ENCODE measurements at regions not wholly inside any gene's neighbourhood (a gene's known extent, or its start where the extent isn't known, plus 50 kb on each side); places are given as distances from the start of the nearest gene placed in this dataset.

GRCh38 chr18:69330385-69331005, 70.2 kb upstream of the DOK6 start:
- DNase-seq = no peak

GRCh38 chr18:69349912-69350597, 50.6 kb upstream of the DOK6 start:
- DNase-seq = no peak

Data from right lung (tissue), 2 donors.